ENCODE measurements at regions not wholly inside any gene's neighbourhood (a gene's known extent, or its start where the extent isn't known, plus 50 kb on each side); places are given as distances from the start of the nearest gene placed in this dataset.

DNA sequence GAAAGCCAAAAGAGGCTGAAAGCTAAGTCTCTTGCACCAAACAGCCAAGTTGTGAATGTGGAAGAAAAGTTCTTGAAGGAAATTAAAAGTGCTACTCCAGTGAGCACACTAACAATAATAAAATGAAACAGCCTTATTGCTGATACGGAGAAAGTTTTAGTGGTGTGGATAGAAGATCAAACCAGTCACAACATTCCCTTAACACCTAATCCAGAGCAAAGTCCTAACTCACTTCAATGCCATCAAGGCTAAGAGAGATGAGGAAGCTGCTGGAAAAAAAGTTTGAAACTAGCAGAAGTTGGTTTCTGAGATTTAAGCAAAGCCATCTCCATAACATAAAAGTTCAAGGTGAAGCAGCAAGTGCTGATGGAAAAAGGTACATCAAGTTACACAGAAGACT, 288.8 kb upstream of the RARB start (continued):
- no peak for TF ChIP-seq SAP30 (IDR thresholded peaks at IDR 0.05; ENCODE audit: insufficient read depth, insufficient replicate concordance, low read length)
- no peak for TF ChIP-seq RAD21 (IDR thresholded peaks at IDR 0.05 in 1 of 2, conservative IDR thresholded peaks at IDR 0.05 in 1 of 2; ENCODE audit: low read depth in 2 of 2, low read length in 2 of 2)
- TF ChIP-seq MAFK (IDR thresholded peaks at IDR 0.05; ENCODE audit: low read depth, low read length) = no peak
- TF ChIP-seq, protein P1, sequence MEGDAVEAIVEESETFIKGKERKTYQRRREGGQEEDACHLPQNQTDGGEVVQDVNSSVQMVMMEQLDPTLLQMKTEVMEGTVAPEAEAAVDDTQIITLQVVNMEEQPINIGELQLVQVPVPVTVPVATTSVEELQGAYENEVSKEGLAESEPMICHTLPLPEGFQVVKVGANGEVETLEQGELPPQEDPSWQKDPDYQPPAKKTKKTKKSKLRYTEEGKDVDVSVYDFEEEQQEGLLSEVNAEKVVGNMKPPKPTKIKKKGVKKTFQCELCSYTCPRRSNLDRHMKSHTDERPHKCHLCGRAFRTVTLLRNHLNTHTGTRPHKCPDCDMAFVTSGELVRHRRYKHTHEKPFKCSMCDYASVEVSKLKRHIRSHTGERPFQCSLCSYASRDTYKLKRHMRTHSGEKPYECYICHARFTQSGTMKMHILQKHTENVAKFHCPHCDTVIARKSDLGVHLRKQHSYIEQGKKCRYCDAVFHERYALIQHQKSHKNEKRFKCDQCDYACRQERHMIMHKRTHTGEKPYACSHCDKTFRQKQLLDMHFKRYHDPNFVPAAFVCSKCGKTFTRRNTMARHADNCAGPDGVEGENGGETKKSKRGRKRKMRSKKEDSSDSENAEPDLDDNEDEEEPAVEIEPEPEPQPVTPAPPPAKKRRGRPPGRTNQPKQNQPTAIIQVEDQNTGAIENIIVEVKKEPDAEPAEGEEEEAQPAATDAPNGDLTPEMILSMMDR (IDR thresholded peaks at IDR 0.05; ENCODE audit: control extremely low read depth in 1 of 3, insufficient read depth in 1 of 3, low read depth in 1 of 3, low read length in 3 of 3) = no peak

Measured in H1 (cell line).